ENCODE measurements at regions not wholly inside any gene's neighbourhood (a gene's known extent, or its start where the extent isn't known, plus 50 kb on each side); places are given as distances from the start of the nearest gene placed in this dataset.

DNA sequence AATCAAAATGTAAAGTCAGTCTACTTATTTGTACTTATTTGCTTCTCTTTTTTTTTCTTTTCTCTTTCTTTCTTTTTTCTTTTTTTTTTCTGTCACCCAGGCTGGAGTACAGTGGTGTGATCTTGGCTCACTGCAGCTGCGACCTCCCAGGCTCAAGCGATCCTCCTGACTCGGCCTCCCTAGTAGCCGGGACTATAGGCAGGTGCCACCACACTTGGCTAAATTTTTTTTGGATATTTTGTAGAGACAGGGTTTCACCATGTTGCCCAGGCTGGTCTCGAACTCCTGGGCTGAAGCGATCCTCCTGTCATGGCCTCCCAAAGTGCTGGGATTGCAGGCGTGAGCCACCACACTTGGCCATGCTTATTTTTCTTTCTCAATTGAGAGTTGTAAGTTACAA is 98.8 kb upstream of the ZBTB40 start:
- DNase-seq: no peak
- in situ Hi-C loops (cut with MboI; ENCODE audit: low pct_unique_long_range_greater_than_20kb, low sequenced_read_pairs): no loop called here

DNA sequence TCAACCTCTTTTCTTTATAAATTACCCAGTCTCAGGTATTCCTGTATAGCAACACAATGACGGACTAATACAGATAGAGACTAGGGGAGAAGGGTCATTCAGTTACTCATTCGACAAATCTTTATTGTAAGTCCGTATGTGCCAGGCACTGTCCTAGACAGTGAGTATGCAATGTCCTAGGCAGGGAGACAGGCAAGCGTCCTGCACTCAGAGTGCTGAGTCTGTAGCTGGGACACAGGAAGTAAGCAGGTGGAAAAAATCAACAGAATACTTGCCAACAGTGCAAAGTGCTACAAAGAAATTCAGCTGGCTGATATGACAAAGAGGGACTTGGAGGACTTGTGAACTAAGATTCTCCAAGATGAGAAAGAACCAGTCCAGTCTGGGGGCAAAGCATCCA is 92.2 kb upstream of the ZBTB40 start:
- in situ Hi-C loops (cut with MboI; ENCODE audit: low pct_unique_long_range_greater_than_20kb, low sequenced_read_pairs): no loop called here
- no peak for DNase-seq

DNA sequence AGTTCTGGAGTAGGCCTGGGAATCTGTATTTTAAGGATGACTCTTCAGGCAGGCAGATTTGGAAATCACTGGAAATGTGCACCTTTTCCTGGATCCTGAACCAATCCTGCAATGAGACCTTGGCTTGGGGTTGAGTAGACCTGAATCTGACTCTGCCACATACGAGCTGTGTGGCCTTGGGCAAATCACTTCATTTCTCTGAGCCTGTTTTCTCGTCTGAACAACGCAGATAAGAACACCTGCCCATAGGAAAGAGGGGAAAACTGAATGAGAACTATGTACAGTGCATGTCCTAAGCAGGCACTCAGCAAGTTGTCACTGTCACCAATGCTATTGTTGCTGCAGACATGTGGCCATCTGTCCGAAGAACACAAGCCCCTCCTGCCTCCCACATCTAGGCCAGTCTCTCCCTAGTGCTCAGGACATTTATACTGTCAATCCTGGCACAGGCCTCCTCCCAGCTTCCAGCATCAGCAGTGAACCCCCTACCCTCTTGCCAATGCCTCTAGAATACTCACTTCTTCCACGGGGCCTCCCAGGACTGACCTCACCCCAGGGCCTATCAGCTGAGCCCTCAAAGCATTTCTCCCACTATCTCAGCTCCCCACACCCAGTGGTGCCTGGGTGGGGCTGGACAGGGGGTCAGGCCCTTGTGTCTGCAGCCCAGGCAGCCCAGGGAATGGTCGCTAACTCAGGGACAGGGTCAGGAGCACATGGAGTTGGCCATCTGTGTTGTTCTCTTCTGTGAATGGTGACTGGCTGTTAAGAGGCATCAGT is 88.8 kb upstream of the ZBTB40 start:
- DNase-seq: no peak
- in situ Hi-C loops (cut with MboI; ENCODE audit: low pct_unique_long_range_greater_than_20kb, low sequenced_read_pairs): no loop called here

DNA sequence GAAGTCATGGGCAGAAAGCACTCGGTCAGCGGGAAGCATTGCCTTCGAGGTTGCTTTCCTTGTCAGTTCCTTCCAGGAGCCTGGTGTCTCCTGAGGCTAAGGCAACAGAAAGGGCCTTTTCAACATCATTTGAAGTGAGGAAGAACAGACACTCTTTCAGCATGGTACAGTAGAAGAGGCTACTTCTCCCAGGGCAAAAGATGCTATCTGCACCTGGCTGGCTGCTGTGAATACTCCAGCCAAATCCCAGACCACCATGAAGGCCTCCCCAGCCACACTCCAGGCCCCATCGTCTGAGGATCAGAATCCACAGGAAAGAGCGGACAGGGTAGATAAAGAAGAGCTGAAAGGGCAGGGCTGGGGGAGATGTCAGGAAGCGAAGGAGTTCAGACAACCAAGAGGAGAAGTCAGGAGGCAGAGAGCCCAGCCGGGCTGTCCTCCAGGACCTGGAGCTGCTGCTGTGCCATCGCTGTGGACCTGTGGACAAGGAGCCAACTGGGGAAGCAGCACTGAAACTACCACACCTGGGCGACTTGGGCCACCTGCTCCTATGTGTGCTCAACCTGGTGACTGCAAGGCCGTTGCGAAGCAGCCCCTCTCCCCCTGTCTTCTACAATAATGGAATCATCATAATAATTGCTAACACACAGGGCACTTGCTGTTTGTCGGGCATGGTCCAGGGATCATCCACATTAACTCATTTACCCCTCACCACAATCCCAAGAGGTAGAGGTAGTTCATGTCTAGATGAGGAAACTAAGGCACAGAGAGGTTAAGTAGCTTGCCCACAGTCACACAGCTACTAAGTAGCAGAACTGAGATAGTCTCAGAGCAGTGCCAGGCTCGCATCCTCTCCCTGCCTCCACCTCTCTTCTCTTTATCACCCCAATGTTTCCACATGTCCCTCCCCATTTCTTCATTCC is 88.0 kb upstream of the ZBTB40 start:
- in situ Hi-C loops (cut with MboI; ENCODE audit: low pct_unique_long_range_greater_than_20kb, low sequenced_read_pairs): no loop called here
- DNase-seq: no peak

DNA sequence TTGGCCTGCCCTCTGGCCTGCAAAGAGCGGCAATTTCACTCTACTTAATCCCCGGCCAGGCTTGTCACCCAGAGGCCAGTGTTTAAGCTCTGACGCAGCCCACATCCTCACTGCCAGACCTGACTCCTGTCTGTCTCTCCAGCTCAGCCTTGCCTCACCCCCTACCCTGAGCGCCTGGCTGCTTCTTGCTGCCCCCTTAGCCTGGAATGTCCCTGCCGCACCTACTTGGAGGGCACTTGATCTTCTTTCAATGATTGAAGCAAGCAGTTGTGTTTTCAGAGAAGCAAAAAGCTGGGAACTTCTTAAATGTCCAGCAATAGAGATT is 87.4 kb upstream of the ZBTB40 start:
- no peak for DNase-seq
- in situ Hi-C loops (cut with MboI; ENCODE audit: low pct_unique_long_range_greater_than_20kb, low sequenced_read_pairs): no loop called here

DNA sequence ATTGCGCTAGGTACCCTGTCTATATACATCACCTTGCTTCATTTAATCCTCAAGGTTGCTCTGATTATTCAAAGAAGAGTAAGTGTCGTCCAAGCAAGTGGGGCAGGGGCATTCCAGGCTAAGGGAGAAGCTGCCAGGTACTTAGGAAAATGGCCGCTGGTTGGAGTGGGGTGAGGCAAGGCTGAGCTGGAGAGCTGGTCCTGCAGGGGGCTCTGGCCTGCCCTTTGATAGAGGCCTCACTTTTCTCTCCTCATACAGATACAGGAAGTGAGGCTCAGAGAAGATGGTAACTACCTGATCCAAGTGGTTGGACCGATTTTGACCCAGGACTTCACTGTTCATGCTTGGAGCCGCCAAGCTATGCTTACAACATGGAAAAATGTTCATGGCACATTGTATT is 86.9 kb upstream of the ZBTB40 start:
- no peak for DNase-seq
- in situ Hi-C loops (cut with MboI; ENCODE audit: low pct_unique_long_range_greater_than_20kb, low sequenced_read_pairs): no loop called here

DNA sequence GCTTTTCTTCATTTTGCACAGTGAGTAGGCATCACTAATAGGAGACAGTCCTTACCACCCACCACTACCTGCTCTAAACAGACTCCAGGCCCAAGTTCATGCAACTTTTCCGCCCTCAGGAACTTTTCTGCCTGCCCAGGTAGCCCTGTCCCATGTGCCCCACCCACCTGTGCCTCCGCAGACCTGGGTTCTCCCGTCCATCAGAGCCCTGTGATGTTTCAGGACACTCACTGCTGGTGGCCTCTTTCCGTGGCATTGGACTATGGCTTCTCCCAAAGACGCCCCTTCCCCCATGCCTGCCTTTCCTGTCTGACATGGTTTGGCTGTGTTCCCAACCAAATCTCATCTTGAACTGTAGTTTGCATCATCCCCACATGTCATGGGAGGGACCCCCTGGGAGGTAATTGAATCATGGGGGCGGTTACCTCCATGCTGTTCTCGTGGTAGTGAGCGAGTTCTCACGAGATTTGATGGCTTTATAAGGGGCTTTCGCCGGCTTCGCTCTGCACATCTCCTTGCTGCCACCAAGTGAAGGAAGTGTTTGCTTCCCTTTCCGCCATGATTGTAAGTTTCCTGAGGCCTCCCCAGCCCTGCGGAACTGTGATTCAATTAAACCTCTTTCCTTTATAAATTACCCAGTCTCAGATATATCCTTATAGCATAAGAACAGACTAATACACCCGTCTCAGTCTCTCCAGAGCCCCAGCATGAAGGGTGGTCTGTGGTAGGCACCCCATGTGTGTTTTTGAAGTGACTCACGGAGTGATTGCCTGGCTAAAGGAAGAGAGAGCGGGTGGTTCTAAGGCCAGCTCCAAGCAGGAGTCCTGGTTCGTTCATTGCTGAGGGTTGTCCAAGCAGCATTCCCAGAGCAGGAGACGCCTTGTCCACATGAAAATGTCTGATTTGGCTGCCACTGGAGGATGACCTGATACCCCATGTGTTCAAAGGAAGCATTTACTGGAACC is 86.0 kb upstream of the ZBTB40 start:
- in situ Hi-C loops (cut with MboI; ENCODE audit: low pct_unique_long_range_greater_than_20kb, low sequenced_read_pairs): no loop called here

DNA sequence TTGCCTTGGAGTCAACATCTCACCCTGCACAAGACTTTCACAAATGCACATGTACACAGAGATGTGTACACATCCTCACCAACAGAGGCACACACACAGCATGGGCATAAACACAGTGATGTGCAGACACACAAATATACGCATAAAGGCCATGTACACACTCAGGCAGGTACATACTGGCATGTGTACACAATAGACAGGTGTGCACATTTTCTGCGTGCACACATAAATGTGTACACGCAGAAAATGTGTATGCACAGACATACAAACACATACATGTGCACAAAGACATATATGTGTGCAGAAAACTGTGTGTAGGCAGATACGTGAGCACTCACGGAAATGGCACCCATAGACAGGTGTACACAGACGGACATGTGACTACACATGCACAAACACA is 85.3 kb upstream of the ZBTB40 start:
- in situ Hi-C loops (cut with MboI; ENCODE audit: low pct_unique_long_range_greater_than_20kb, low sequenced_read_pairs): no loop called here
- DNase-seq: no peak

More for the DNA sequence above, 86.0 kb upstream of the ZBTB40 start:
- DNase-seq: no peak

DNA sequence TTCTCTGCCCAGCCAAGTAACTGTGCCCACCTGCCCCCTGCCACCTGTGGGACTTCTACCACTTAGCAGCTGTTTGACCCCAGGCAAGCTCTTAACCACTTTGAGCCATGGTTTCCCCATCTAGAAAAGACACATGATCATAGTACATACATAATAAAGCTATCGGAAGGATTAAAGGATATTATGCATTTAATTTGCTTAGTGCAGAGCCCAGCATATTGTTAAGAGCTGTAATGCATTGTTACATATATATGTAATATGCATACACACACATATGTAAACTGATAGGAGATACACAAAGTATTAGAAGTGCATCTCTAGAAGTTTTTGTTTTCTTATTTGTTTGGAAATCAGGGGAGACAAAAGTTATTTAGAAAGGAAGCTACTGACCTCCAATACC is 83.5 kb upstream of the ZBTB40 start:
- in situ Hi-C loops (cut with MboI; ENCODE audit: low pct_unique_long_range_greater_than_20kb, low sequenced_read_pairs): no loop called here
- DNase-seq: no peak

DNA sequence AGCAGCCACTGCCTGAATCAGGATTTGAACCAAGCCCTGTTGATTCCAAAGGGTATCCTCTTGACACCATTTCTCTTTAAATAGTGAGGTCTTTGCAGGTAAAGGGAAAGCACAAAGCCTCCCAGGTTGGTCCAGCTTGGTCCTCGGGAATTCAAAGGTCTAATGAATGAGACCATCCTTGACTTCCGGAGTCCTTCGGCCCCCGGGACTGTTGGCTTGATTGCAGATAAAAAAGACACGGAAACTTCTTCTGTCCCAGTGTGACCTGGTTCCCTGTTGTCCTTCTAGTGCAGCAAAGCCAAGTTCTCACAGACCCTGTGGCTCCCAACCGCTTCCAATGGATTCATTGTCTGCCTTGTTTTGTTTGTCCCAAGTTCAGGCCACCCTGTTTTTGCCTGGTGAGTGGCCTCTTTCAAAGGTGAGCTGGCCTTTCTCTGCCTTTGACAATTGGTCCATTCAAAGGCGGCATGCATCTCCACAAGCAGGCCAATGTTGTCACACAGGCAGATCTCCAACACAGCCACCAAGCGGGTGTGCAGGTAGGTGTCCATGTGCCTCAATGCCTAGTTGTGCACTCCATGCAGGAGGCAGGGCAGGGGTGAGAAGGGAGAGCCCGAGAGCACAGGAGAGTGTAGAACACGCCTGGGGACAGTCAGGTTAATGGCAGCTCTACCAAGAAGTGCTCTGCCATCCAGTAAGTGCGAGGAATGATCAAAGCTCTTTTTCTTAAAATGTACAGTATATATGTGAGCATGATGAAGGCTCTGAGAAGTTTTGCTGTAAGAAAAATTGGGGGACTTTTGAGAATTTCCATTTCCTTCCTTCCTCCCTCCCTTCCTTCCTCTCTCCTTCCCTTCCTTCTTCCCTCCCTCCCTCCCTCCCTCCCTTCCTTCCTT is 82.1 kb upstream of the ZBTB40 start:
- in situ Hi-C loops (cut with MboI; ENCODE audit: low pct_unique_long_range_greater_than_20kb, low sequenced_read_pairs): no loop called here
- DNase-seq: no peak

DNA sequence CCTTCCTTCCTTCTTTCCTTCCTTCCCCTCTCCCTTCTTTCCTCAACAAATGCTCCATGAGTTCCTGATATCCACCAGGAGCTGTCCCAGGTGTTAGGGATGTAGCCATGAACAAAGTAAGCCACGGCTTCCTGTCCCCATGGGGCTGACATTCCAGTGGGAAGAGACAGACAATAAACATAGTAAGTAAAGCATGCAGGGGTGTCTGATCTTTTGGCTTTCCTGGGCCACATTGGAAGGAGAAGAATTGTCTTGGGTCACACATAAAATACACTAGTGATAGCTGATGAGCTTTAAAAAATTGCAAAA is 81.5 kb upstream of the ZBTB40 start:
- in situ Hi-C loops (cut with MboI; ENCODE audit: low pct_unique_long_range_greater_than_20kb, low sequenced_read_pairs): no loop called here

DNA sequence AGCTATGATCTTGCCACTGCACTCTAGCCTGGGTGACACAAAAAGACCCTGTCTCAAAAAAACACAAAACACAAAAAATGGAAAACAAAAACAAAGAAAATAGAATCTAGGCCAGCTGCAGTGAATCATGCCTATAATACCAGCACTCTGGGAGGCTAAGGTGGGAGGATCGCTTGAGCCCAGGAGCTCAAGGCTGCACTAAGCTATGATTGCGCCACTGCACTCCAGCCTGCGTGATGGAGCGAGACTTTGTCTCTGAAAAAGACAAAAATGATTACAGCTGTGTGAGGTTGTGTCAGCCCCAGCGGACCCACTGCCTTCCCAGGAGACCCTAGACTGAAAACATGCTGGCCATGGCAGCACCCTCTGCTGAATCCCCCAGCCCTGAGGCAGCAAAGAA is 80.2 kb upstream of the ZBTB40 start:
- in situ Hi-C loops (cut with MboI; ENCODE audit: low pct_unique_long_range_greater_than_20kb, low sequenced_read_pairs): no loop called here
- DNase-seq: no peak

More for the DNA sequence above, 81.5 kb upstream of the ZBTB40 start:
- DNase-seq: no peak

DNA sequence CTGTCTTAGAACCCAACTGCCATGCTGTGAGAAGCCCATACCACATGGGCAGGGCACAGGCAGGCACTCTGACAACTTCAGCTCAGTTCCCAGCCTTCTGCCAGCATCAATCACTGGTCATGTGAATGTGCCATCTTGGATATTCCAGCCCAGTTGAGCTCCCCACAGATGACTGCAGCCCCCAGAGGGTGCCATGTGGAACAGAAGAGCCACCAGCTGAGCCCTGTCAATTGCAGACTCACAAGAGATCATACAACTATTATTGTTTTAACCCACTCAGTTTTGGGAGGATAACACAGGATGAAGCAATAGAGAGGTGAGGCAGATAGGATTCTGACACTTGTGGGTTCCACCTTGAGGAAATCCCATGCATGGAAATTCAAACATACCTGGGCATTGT is 78.4 kb upstream of the ZBTB40 start:
- DNase-seq: no peak
- in situ Hi-C loops (cut with MboI; ENCODE audit: low pct_unique_long_range_greater_than_20kb, low sequenced_read_pairs): no loop called here

DNA sequence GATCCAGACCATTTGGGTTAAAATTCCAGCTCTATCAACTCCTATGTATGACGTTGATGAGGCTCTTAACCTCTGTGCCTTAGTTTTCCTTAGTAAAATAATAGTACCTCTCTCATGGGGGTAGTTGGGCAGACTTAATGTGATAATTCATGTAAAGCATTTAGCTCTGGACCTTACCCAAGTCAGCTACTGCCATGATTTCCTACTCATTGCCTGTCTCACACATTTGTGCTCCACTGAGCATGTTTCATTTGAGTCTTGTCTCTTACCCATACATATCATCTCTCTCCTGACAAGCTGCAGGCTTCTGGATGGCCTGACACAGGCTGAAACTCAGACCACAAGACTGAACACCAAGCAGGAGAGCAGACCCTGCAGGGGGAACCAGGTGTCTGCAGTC is 77.7 kb upstream of the ZBTB40 start:
- in situ Hi-C loops (cut with MboI; ENCODE audit: low pct_unique_long_range_greater_than_20kb, low sequenced_read_pairs): no loop called here
- no peak for DNase-seq

DNA sequence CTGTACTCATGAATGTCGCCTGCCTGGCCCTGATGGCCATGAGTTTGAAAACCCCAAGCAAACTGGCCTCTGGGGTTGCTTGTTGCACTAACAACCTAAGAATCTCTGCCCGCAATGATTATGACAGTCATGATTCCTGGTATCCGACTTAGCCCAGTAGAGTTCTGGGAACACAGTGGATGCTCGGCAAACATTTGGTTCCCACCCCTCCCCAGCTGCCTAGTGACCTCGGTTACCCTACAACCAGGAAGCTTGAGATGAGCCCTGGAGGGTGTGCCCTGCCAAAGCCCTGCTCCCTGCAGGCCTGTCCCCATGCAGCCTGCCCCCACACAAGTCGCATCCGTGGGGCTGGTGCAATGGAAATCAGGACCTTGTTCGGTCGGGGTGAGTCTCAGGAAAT is 76.0 kb upstream of the ZBTB40 start:
- DNase-seq: no peak
- in situ Hi-C loops (cut with MboI; ENCODE audit: low pct_unique_long_range_greater_than_20kb, low sequenced_read_pairs): no loop called here

DNA sequence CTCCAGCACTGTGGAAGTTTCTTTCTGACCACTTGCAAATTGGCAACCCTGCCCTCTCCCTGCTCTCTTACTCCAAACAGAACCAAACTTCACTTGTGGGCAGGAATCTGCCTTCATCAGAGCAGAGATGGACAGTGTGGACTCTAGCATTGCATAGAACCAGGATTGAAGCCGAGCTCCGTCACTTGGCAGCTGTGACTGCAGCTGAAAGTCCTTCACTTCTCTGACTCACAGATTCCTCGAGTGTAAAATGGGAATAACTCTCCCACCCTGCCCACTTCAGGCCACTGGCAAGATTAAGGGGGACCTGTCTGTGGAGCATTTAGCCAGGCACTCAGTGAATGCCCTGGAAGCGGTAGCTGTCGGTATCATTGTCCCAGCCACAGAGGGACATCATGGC is 75.7 kb upstream of the ZBTB40 start:
- in situ Hi-C loops (cut with MboI; ENCODE audit: low pct_unique_long_range_greater_than_20kb, low sequenced_read_pairs): no loop called here
- DNase-seq: no peak

DNA sequence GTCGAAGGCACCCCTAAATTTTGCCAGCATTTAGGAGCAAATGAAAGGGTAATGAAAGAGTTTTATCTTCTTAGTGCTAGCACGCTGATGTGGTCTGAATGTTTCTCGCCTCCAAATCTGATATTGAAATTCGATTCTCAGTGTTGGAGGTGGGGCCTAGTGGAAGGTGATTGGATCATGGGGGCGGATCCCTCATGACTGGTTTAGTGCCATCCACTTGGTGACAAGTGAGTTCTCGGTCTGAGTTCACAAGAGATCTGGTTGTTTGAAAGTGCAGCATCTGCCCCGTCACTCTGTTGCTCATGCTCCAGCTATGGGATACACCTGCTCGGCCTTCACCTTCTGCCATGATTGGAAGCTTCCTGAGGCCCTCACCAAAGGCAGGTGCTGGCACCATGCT is 75.1 kb upstream of the ZBTB40 start:
- no peak for DNase-seq
- in situ Hi-C loops (cut with MboI; ENCODE audit: low pct_unique_long_range_greater_than_20kb, low sequenced_read_pairs): no loop called here

DNA sequence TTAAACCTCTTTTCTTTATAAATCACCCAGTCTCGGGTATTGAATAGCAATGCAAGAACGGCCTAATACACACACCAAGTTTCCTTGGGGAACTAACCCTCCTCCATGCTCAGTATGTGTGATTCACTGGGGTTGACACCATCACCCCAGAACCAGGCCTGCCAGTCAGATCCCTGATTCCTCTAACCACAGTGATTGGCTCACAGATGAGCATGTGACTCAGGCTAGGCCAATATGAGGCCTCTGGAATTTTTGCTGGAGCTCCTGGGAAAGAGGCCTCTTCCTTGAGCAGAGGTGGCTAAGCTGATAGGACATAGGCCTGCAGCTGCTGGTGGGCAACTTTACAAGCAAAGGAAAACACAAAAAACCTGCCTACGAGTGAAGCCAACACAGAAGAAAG is 74.7 kb upstream of the ZBTB40 start:
- in situ Hi-C loops (cut with MboI; ENCODE audit: low pct_unique_long_range_greater_than_20kb, low sequenced_read_pairs): no loop called here
- DNase-seq: no peak

DNA sequence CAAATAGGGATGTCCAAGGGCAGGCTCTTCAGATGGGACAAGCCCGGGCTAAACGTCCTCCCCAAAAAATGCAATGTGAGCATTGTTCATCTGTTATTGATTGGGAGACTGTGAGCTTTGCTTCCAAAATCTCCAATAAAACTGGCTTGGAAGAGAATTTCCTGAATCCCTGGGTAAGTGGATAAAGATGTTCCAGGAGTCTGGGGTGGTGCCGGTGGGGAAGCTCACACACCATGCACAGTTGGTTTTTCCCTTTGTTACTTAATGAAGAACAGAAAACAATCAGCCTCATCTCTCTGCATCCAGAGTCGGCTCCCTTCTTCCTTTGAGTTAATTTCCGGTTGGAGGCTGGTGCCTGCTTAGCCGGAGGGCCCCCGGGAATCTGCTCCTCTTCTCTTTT is 72.1 kb upstream of the ZBTB40 start:
- DNase-seq: no peak
- in situ Hi-C loops (cut with MboI; ENCODE audit: low pct_unique_long_range_greater_than_20kb, low sequenced_read_pairs): no loop called here

All from KBM-7 (cell line).